ENCODE measurements at regions not wholly inside any gene's neighbourhood (a gene's known extent, or its start where the extent isn't known, plus 50 kb on each side); places are given as distances from the start of the nearest gene placed in this dataset.

DNA sequence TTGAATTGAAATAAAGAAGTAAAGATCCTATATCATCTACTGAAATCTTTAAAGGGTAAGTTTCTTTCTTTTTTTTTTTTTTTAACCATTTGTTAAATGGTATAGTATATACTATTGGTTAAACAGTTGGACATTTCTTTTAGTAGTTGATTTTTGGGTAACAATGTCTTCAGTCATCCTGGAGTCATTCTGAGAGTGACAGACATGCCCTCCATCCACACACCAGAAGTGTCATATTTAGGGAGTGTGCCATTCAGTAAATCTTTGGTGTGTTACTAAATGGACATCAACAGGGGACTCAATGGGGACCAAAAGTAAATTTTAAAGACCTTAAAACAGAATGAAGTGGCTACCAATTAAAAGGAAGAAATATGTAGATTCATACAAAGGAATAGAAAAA is 50.8 kb upstream of the SLC39A10 start:
- ATAC-seq (ENCODE audit: low read depth) (no peak), DNase-seq (ENCODE audit: low spot score) (no peak)
- Histone ChIP-seq H3K27me3 (ENCODE audit: insufficient read depth, poor library complexity, severe bottlenecking) (no peaks in the 10 kb centered on the region), H3K36me3 (ENCODE audit: low read depth) (no peaks in the 10 kb centered on the region), H3K27ac (ENCODE audit: poor library complexity, severe bottlenecking) (no peak overlapping the region), H3K4me1 (ENCODE audit: insufficient read depth, poor library complexity, severe bottlenecking) (no peaks in the 10 kb centered on the region), H3K9me3 (ENCODE audit: severe bottlenecking) (no peaks in the 10 kb centered on the region), H3K4me3 (ENCODE audit: severe bottlenecking) (no peak overlapping the region)
- TF ChIP-seq CTCF (IDR thresholded peaks at IDR 0.05; ENCODE audit: poor library complexity, severe bottlenecking): no peak

- no peak for DNase-seq (ENCODE audit: low spot score)
- ATAC-seq (ENCODE audit: low read depth): no peak
- Histone ChIP-seq H3K27me3 (ENCODE audit: insufficient read depth, poor library complexity, severe bottlenecking) (no peaks in the 10 kb centered on the region), H3K27ac (ENCODE audit: poor library complexity, severe bottlenecking) (no peak overlapping the region), H3K9me3 (ENCODE audit: severe bottlenecking) (no peaks in the 10 kb centered on the region), H3K36me3 (ENCODE audit: low read depth) (no peaks in the 10 kb centered on the region), H3K4me1 (ENCODE audit: insufficient read depth, poor library complexity, severe bottlenecking) (no peaks in the 10 kb centered on the region), H3K4me3 (ENCODE audit: severe bottlenecking) (no peak overlapping the region)
- TF ChIP-seq CTCF (IDR thresholded peaks at IDR 0.05; ENCODE audit: poor library complexity, severe bottlenecking): no peak
These were observed 52.3 kb upstream of the SLC39A10 start for GRCh38 chr2:195604706-195605105.

DNA sequence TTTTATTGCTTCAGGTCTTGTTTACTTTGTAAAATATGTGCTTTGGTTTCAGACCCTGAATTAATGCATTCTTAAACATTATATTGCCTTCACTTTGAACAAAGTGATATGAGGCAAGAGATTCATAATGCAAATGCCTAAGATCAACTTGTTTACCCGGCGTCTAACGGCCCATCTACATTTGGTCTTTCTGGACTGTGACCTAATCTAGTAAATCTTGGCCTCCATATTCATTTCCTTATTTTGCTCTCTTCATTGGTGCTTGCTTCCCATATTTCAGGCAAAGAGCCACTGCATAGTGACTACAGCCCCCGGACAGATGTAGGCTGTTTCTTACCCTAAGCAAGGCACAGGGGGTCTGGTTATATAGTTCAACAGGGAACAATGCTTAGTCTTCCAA is 53.0 kb upstream of the SLC39A10 start:
- Histone ChIP-seq H3K36me3 (ENCODE audit: low read depth) (no peaks in the 10 kb centered on the region), H3K27me3 (ENCODE audit: insufficient read depth, poor library complexity, severe bottlenecking) (no peaks in the 10 kb centered on the region), H3K27ac (ENCODE audit: poor library complexity, severe bottlenecking) (no peak overlapping the region), H3K9me3 (ENCODE audit: severe bottlenecking) (no peaks in the 10 kb centered on the region), H3K4me1 (ENCODE audit: insufficient read depth, poor library complexity, severe bottlenecking) (no peaks in the 10 kb centered on the region), H3K4me3 (ENCODE audit: severe bottlenecking) (no peak overlapping the region)
- no peak for TF ChIP-seq CTCF (IDR thresholded peaks at IDR 0.05; ENCODE audit: poor library complexity, severe bottlenecking)
- DNase-seq (ENCODE audit: low spot score) (no peak), ATAC-seq (ENCODE audit: low read depth) (no peak)

- H3K27me3 ChIP-seq (ENCODE audit: insufficient read depth, poor library complexity, severe bottlenecking): no peaks in the 10 kb centered on the region
- no peaks in the 10 kb centered on the region for H3K36me3 ChIP-seq (ENCODE audit: low read depth)
- no peak for TF ChIP-seq CTCF (IDR thresholded peaks at IDR 0.05; ENCODE audit: poor library complexity, severe bottlenecking)
- ATAC-seq (ENCODE audit: low read depth): no peak
- no peaks in the 10 kb centered on the region for H3K9me3 ChIP-seq (ENCODE audit: severe bottlenecking)
- no peak overlapping the region for H3K27ac ChIP-seq (ENCODE audit: poor library complexity, severe bottlenecking)
- H3K4me1 ChIP-seq (ENCODE audit: insufficient read depth, poor library complexity, severe bottlenecking): no peaks in the 10 kb centered on the region
- no peak for DNase-seq (ENCODE audit: low spot score)
- no peak overlapping the region for H3K4me3 ChIP-seq (ENCODE audit: severe bottlenecking)
These were observed 53.6 kb upstream of the SLC39A10 start for GRCh38 chr2:195603408-195603807.

GRCh38 chr2:195602687-195603086 is 54.3 kb upstream of the SLC39A10 start:
- Histone ChIP-seq H3K4me1 (ENCODE audit: insufficient read depth, poor library complexity, severe bottlenecking) (no peaks in the 10 kb centered on the region), H3K27ac (ENCODE audit: poor library complexity, severe bottlenecking) (no peak overlapping the region), H3K4me3 (ENCODE audit: severe bottlenecking) (no peak overlapping the region), H3K36me3 (ENCODE audit: low read depth) (no peaks in the 10 kb centered on the region), H3K9me3 (ENCODE audit: severe bottlenecking) (no peaks in the 10 kb centered on the region), H3K27me3 (ENCODE audit: insufficient read depth, poor library complexity, severe bottlenecking) (no peaks in the 10 kb centered on the region)
- ATAC-seq (ENCODE audit: low read depth) (no peak), DNase-seq (ENCODE audit: low spot score) (no peak)
- TF ChIP-seq CTCF (IDR thresholded peaks at IDR 0.05; ENCODE audit: poor library complexity, severe bottlenecking): no peak
